Left forelimb (tissue), 1 donor: ENCODE measurements at regions not wholly inside any gene's neighbourhood (a gene's known extent, or its start where the extent isn't known, plus 50 kb on each side); places are given as distances from the start of the nearest gene placed in this dataset.

Experiments used
- DNase-seq: peaks from one replicate; pipeline ENCODE4 v3.0.0-alpha.2; 2018; ENCODE audit warnings: low spot score

DNA sequence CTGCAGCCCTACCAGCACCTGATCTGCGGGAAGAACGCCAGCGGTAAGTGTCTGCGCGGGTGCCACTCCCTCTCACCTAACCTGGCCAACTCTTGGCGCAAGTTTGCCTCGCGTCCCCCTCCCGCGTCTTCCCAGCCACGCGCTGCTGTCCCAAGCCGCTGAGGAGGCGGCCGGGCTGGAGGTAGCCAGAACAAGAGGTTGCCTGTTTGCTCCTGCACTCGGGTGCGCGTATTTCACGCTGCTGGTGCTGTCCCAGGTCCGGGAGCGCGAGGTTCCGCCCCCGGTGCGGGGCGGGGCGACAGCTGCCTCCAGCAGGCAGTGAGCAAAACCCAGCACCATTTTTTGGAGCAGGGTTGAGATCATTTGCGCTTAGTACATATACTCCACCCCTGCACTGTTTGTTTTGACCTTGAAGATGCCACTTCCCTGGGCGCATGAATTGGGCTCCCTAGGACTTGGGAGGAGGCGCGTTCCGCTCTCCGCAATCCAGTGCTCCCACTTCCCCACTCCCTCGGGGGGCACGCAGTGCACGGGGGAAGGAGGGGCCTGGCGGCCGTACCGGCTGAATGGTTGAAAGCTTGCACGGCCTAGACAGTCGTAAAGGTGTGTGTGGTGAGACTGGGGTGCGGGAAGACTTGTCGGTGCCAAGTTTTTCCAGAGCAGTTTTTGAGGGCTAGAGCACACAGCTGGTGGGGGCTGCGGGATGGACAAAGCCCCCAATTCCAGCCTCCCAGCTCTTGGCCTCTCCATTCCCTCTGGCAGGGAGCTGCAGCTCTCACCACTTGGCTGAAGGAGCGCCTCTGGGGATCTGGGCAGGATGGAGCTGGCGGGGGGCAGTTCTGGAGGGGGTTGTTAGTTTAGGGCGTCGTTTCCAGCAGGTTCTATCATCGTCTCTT is 226.9 kb upstream of the CRY1 start:
- peak; percentile 75 for DNase-seq

- peak; percentile 71 for DNase-seq
Measured at GRCh38 chr12:107320929-107321631, 227.7 kb upstream of the CRY1 start.

GRCh38 chr12:107322063-107322462 is 228.7 kb upstream of the CRY1 start:
- no peak for DNase-seq

DNA sequence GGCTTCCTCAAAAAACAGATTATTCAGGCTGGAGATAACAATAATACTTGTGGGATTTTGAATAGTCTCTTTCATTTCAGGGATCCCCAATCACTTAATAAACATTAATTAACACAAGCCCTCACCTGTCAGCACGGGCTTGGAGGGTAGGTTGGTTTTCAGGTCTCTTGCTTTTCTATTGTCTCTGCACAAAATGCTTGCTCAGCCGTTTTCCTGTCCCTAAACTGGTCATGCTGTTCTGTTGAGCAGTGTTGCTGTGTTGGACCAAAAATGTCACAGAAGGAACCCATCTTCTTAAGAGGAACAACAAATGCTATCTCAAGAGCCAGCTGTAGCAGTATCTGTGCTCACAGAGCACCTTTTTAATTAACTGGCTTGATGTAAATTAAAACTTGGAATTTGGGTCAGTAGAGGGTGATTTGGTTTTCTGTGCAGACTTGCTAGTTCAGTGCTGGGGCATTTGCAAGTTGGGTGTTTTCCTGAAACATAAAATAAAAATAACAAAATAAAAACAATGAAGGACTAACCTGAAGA is 231.8 kb upstream of the CRY1 start:
- DNase-seq: no peak

- DNase-seq: no peak
Measured at GRCh38 chr12:107326237-107326636, 232.9 kb upstream of the CRY1 start.

DNA sequence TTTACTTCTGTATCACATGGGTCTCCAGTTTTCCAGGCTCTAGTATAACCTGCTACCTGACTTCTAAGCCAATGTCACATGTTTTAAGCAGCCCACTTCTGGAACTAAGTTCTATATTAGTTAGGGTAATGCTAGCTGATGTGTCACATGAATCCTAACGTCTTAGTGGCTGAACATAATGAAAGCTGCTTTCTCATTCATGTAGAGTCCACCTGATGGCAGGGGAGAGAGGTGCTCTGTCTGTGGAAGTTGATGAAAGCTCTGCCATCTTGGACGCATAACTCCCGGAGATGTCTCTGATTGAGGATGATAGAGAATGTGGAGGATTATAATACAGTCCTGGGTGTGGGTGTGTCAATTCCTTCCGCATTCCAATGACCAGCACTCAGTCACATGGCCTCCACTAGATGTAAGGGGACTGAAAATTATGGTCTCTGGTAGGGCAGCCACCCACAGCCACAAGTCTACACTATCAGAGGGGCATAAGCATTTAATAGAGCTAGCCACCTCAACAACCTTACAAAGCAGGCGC is 234.4 kb upstream of the CRY1 start:
- no peak for DNase-seq

DNA sequence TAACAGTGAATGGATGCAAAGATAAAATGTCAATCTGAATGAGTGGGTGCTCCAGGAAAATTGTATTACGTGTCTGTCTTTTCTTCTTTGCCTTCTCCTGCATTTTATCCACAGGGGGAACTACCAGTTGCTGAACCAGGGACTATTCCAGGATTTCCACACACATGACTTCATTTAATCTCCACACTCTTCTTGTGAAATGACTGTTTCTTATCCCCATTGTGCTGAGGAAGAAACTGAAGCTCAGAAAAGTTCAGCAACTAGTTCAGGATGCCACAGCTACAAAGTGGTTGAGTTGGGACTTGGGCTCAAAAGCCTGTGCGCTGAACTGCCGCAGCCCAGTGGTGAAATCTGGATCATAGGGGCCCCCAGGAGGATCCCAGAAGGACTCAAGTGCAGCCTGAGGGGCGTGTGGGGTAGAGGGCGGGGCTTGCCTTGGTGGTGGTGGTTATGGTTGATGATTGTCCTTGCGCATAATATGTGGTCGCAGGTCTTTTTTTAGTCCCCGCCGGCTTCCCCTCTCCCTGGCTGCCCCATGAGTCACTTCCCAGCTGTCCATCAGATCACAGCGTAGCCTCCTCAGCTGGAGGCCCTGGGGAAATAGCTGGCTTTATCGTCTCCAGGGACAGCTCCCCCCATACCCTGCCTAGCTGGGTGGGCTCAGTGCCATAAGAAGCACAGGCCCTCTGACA is 235.2 kb upstream of the CRY1 start:
- no peak for DNase-seq

GRCh38 chr12:107329569-107330324 is 236.4 kb upstream of the CRY1 start:
- no peak for DNase-seq

- no peak for DNase-seq
Measured at GRCh38 chr12:107330831-107331431, 237.6 kb upstream of the CRY1 start.

- DNase-seq: no peak
Measured at GRCh38 chr12:107331471-107331870, 238.1 kb upstream of the CRY1 start.

DNA sequence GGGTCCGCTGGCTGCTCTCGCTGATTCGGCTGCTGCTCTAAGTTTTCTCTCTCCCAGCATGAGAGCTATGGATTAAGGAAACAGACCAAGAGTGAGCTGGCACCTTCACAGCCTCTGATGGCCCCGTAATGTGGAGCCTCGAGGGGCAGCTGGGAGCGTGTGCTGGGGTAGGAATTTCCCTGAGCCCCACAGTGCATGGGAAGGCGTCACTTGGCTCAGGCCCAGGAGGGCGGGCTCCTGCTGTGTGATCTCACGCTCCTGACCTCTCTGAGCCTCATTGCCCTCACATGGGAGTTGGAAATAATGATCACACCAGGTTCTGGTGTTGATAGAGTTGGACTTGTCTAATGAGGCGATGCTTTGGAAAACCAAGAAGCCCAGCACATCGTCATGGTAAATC is 238.6 kb upstream of the CRY1 start:
- no peak for DNase-seq

- DNase-seq: no peak
Measured at GRCh38 chr12:107332743-107333142, 239.4 kb upstream of the CRY1 start.

DNA sequence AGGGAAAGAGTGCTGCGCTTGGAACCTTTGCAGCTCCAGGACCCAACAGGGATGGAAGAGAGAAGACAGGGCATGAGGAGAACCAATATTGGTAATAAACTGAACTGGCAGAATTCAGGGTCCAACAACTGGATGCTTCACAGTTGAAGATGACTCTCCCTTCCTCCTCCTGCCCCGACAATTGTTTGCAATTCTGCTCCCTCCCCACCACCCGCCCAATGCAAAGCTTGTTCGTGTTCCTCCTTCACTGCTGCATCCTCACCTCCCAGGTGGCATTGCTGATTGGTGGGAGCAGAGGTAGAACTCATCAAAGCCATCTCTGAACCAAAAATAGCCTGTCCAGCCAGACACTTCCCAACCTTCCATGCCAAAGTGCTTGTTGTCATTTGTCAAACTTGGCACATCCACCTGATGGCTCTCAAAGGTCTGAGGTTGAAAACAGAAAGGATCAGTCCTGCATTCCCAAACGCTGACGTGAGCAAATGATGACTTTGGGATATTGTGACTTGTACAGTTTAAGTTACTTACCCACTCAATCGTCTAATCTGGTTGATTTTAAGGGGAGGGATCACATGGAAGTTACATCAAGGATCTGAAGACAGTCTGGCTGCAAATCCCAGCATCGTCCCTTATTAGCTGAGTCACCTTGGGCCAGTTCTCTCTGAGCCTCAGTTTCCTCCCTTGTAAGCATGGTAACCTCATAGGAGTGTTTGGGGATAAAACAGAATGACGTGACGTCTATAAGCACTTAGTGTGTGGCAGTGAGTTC is 242.6 kb upstream of the CRY1 start:
- no peak for DNase-seq

- no peak for DNase-seq
Measured at GRCh38 chr12:107336695-107337094, 243.3 kb upstream of the CRY1 start.

- no peak for DNase-seq
Measured at GRCh38 chr12:107337346-107338095, 244.2 kb upstream of the CRY1 start.

DNA sequence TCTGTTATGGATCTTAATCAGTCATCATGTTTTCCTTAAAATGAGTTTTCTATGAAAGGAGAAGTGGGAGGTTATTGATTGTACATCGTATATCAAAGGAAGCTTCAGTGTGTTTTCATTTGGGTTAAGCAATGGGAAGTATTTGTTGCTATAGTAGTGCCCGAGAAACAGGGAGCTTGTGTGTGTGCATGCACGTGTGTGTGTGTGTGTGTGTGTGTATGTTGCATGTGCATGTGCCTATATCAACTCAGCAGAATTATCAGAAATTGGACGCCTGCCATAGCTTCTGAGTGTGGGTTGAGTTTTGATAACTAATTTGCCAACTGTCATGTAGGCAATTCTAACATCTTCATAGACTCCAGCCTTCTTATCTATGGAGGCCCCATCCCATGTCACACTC is 246.1 kb upstream of the CRY1 start:
- no peak for DNase-seq

DNA sequence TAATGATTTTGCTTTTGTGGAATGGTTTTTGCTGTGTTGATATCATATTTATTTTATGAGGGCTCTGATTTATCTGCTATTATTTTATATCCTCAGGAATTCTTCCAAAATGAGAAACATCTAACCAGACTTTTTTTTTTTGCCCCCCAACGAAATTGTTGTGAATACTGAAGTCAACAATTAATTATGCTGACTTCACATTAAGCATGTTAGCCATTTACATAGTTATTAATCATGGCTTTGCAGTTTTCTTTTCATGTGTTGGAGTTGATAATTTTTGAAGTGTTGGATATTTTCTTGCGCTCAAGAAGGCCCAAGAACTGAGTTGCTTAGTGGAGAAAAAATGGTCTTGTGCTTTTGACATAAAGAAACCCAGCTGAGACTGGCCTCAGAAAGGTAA is 246.6 kb upstream of the CRY1 start:
- DNase-seq: no peak

- DNase-seq: no peak
Measured at GRCh38 chr12:107340898-107341297, 247.5 kb upstream of the CRY1 start.

DNA sequence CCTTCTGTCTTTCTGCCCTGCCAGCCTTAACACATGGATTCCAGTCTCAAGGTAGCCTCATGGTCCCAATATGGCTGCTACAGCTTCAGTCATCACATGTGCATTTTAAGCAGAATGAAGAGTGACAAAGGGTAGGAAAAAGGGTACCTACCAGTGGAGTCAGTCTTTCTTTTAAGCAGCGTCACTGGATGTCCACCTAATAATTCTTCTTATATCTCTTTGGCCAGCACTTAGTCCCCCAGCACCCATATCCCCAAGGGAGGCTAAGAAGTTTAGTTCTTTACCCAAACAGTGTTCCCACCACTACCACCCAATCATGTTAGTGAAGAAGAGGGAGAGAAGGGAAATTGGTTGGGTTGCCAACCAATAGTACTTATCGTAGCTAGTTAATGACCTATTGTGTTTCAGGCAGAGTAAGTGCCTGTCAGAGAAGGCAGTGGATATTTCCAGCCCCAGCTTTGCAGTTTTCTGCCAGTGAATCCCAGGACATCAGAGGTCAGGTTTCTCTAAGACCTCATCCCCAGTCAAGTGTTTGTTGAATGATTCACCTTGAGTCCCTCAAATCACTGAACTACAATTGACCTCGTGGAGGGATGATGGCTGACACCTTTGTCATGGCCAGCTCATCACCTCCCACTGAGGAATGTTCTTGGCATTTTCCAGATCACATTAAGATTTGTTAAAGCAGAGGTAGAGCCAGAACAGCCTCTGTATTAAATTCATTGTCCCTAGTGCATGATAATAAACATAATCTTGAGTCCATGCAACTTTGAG is 250.9 kb upstream of the CRY1 start:
- no peak for DNase-seq
